ENCODE measurements at regions not wholly inside any gene's neighbourhood (a gene's known extent, or its start where the extent isn't known, plus 50 kb on each side); places are given as distances from the start of the nearest gene placed in this dataset.

DNA sequence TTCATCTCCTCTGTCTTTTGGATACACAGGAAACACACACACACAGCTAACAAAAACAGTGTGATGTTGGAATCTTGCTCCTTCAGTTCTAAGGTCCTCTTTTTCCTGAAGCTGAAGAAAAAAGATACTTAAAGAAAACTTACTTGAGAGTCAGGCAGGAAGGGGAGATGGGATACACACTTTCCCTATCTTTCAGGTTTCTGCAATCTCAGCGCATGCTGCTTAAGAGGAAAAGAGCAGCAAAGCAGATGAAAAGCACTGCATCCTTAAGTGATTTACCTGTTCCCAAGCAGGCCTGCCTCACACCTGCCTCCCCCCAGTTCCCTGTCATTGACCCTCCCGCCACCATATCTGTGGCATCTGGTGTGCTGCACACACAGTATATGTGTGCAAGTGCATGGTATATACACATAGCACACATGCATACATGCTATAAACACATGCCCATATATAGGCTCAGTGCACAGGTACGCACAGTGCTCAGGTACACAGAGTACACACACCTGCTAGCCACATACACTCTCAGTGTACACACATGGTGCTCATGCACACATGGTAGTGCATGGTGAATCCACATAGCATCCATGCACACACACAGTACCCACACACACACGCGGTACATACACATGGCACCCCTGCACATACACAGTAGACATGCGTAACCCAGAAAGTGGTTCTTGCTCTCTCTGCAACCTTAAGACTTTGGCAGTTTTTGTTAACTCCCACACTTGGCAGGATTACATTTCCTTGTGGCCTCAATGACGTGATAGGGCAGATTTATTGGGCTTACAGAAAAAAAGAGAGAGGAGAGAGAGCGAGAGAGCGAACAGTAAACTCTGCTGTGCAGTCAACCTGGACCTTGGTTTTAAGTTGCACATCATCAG lies 166.9 kb downstream of the TOMM20 start (continued):
- TF ChIP-seq, protein P1, sequence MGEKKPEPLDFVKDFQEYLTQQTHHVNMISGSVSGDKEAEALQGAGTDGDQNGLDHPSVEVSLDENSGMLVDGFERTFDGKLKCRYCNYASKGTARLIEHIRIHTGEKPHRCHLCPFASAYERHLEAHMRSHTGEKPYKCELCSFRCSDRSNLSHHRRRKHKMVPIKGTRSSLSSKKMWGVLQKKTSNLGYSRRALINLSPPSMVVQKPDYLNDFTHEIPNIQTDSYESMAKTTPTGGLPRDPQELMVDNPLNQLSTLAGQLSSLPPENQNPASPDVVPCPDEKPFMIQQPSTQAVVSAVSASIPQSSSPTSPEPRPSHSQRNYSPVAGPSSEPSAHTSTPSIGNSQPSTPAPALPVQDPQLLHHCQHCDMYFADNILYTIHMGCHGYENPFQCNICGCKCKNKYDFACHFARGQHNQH (CRISPR knock-in tag; IDR thresholded peaks at IDR 0.05), result no peak
- TF ChIP-seq ZBTB38 (CRISPR knock-in tag; IDR thresholded peaks at IDR 0.05), result peak; percentile 93
- TF ChIP-seq, protein P2, sequence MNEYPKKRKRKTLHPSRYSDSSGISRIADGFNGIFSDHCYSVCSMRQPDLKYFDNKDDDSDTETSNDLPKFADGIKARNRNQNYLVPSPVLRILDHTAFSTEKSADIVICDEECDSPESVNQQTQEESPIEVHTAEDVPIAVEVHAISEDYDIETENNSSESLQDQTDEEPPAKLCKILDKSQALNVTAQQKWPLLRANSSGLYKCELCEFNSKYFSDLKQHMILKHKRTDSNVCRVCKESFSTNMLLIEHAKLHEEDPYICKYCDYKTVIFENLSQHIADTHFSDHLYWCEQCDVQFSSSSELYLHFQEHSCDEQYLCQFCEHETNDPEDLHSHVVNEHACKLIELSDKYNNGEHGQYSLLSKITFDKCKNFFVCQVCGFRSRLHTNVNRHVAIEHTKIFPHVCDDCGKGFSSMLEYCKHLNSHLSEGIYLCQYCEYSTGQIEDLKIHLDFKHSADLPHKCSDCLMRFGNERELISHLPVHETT (CRISPR knock-in tag; conservative IDR thresholded peaks at IDR 0.05), result no peak
- no peak for TF ChIP-seq ZNF224 (CRISPR knock-in tag; IDR thresholded peaks at IDR 0.05)
- TF ChIP-seq, protein P3, sequence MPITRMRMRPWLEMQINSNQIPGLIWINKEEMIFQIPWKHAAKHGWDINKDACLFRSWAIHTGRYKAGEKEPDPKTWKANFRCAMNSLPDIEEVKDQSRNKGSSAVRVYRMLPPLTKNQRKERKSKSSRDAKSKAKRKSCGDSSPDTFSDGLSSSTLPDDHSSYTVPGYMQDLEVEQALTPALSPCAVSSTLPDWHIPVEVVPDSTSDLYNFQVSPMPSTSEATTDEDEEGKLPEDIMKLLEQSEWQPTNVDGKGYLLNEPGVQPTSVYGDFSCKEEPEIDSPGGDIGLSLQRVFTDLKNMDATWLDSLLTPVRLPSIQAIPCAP (CRISPR knock-in tag; IDR thresholded peaks at IDR 0.05; ENCODE audit: low read depth), result no peak
- peak; percentile 89; the same call in 1 of the 2 replicates for TF ChIP-seq BRD4 (CRISPR knock-in tag; IDR thresholded peaks at IDR 0.05)
- TF ChIP-seq ZNF567 (CRISPR knock-in tag; IDR thresholded peaks at IDR 0.05; ENCODE audit: borderline replicate concordance), result no peak; the same call in 1 of the 2 replicates
- no peak for TF ChIP-seq FOXK1 (CRISPR knock-in tag; IDR thresholded peaks at IDR 0.05; ENCODE audit: borderline replicate concordance, low read depth)
- TF ChIP-seq MEIS2 (CRISPR knock-in tag; IDR thresholded peaks at IDR 0.05), result no peak
- TF ChIP-seq HOXA7 (CRISPR knock-in tag; IDR thresholded peaks at IDR 0.05), result 0 out of 2 replicates have a peak, but pooled peaks have one; percentile 70
- no peak for TF ChIP-seq ZFP90 (CRISPR knock-in tag; IDR thresholded peaks at IDR 0.05; ENCODE audit: borderline replicate concordance)
- TF ChIP-seq, protein P4, sequence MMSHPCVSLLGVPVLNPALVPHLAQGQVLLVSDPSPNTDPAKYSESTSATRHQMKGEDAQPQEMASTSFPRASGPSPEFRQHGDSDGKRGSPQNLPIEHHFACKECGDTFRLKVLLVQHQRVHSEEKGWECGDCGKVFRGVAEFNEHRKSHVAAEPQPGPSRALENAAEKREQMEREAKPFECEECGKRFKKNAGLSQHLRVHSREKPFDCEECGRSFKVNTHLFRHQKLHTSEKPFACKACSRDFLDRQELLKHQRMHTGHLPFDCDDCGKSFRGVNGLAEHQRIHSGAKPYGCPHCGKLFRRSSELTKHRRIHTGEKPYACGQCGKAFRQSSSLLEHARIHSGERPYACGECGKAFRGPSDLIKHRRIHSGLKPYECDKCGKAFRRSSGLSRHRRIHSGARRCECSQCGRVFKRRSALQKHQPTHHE (CRISPR knock-in tag; IDR thresholded peaks at IDR 0.05; ENCODE audit: borderline replicate concordance), result no peak
- peak; percentile 59 for TF ChIP-seq TARDBP (CRISPR knock-in tag; IDR thresholded peaks at IDR 0.05)
- no peak for TF ChIP-seq ZNF552 (CRISPR knock-in tag; IDR thresholded peaks at IDR 0.05; ENCODE audit: borderline replicate concordance)
- no peak for TF ChIP-seq ZNF629 (CRISPR knock-in tag; conservative IDR thresholded peaks at IDR 0.05)
- TF ChIP-seq KAT2B (IDR thresholded peaks at IDR 0.05; ENCODE audit: borderline replicate concordance, low read depth, low read length), result no peak
- peak; percentile 71 for TF ChIP-seq SALL1 (CRISPR knock-in tag; IDR thresholded peaks at IDR 0.05)
- TF ChIP-seq, protein P5, sequence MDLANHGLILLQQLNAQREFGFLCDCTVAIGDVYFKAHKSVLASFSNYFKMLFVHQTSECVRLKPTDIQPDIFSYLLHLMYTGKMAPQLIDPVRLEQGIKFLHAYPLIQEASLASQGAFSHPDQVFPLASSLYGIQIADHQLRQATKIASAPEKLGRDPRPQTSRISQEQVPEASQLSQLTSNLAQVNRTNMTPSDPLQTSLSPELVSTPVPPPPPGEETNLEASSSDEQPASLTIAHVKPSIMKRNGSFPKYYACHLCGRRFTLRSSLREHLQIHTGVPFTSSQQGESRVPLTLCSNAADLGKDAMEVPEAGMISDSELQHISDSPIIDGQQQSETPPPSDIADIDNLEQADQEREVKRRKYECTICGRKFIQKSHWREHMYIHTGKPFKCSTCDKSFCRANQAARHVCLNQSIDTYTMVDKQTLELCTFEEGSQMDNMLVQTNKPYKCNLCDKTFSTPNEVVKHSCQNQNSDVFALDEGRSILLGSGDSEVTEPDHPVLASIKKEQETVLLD (CRISPR knock-in tag; IDR thresholded peaks at IDR 0.05; ENCODE audit: low read depth), result peak; percentile 57; the same call in 1 of the 2 replicates
- 0 out of 2 replicates have a peak, but pooled peaks have one; percentile 66 for TF ChIP-seq SMAD1 (CRISPR knock-in tag; IDR thresholded peaks at IDR 0.05; ENCODE audit: borderline replicate concordance, low read depth)
- no peak for TF ChIP-seq RORA (CRISPR knock-in tag; IDR thresholded peaks at IDR 0.05)
- TF ChIP-seq, protein P6, sequence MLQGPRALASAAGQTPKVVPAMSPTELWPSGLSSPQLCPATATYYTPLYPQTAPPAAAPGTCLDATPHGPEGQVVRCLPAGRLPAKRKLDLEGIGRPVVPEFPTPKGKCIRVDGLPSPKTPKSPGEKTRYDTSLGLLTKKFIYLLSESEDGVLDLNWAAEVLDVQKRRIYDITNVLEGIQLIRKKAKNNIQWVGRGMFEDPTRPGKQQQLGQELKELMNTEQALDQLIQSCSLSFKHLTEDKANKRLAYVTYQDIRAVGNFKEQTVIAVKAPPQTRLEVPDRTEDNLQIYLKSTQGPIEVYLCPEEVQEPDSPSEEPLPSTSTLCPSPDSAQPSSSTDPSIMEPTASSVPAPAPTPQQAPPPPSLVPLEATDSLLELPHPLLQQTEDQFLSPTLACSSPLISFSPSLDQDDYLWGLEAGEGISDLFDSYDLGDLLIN (CRISPR knock-in tag; IDR thresholded peaks at IDR 0.05; ENCODE audit: borderline replicate concordance), result no peak
- no peak for TF ChIP-seq ZNF703 (CRISPR knock-in tag; IDR thresholded peaks at IDR 0.05; ENCODE audit: borderline replicate concordance)
